ENCODE measurements at regions not wholly inside any gene's neighbourhood (a gene's known extent, or its start where the extent isn't known, plus 50 kb on each side); places are given as distances from the start of the nearest gene placed in this dataset.

DNA sequence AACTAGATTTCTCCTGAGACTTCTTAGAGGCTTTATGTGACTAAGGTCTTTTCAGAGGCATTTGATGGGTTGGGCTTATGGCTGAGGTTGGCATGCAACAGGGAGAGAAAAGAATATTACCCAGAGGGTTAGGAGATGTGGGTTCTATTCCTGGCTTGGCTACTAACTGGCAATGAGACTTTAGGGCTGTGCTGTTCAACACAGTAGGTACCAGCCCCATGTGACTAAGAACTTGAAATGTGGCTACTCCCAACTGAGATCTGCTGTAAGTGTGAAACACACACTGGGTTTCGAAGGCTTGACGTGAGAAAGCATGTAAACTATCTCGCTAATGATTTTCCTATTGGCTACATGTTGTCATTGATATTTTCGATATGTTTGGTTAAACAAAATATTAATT, 324.9 kb upstream of the SLC14A2 start:
- Histone ChIP-seq H3K36me3 (no peaks in the 10 kb centered on the region), H3K9me3 (no peaks in the 10 kb centered on the region), H3K4me1 (no peaks in the 10 kb centered on the region), H3K4me3 (no peak overlapping the region), H3K27ac (no peak overlapping the region), H3K27me3 (no peaks in the 10 kb centered on the region)
- WGBS (ENCODE audit: insufficient coverage, low coverage, low lambda C conversion rate, missing lambda C conversion rate): 79% methylated on average over 4 of the region's 4 CpGs
- ATAC-seq: no peak
- DNase-seq: no peak
- TF ChIP-seq POLR2A (IDR thresholded peaks at IDR 0.05): no peak
- TF ChIP-seq CTCF (IDR thresholded peaks at IDR 0.05): no peak
- intact Hi-C loops (cut with DNase I): no loop called here

GRCh38 chr18:45291621-45292615, 323.4 kb upstream of the SLC14A2 start:
- Histone ChIP-seq H3K9me3 (no peaks in the 10 kb centered on the region), H3K36me3 (no peaks in the 10 kb centered on the region), H3K4me1 (no peaks in the 10 kb centered on the region), H3K4me3 (no peak overlapping the region), H3K27me3 (no peaks in the 10 kb centered on the region), H3K27ac (no peak overlapping the region)
- 70% methylated on average over 17 of the region's 17 CpGs for WGBS (ENCODE audit: insufficient coverage, low coverage, low lambda C conversion rate, missing lambda C conversion rate)
- TF ChIP-seq POLR2A (IDR thresholded peaks at IDR 0.05) (no peak), CTCF (IDR thresholded peaks at IDR 0.05) (no peak)
- intact Hi-C loops (cut with DNase I): no loop called here
- ATAC-seq (no peak), DNase-seq (no peak)

GRCh38 chr18:45295388-45295787, 319.9 kb upstream of the SLC14A2 start:
- Histone ChIP-seq H3K27ac (no peak overlapping the region), H3K9me3 (no peaks in the 10 kb centered on the region), H3K27me3 (no peaks in the 10 kb centered on the region), H3K4me3 (no peak overlapping the region), H3K36me3 (no peaks in the 10 kb centered on the region), H3K4me1 (no peaks in the 10 kb centered on the region)
- no peak for ATAC-seq
- no peak for DNase-seq
- TF ChIP-seq CTCF (IDR thresholded peaks at IDR 0.05): no peak
- TF ChIP-seq POLR2A (IDR thresholded peaks at IDR 0.05): no peak
- intact Hi-C loops (cut with DNase I): no loop called here
- 76% methylated on average over 5 of the region's 6 CpGs for WGBS (ENCODE audit: insufficient coverage, low coverage, low lambda C conversion rate, missing lambda C conversion rate)

GRCh38 chr18:45298986-45299385, 316.3 kb upstream of the SLC14A2 start:
- WGBS (ENCODE audit: insufficient coverage, low coverage, low lambda C conversion rate, missing lambda C conversion rate): 71% methylated on average over 3 of the region's 3 CpGs
- H3K4me1 ChIP-seq: no peaks in the 10 kb centered on the region
- no peaks in the 10 kb centered on the region for H3K27me3 ChIP-seq
- intact Hi-C loops (cut with DNase I): no loop called here
- ATAC-seq: no peak
- TF ChIP-seq CTCF (IDR thresholded peaks at IDR 0.05): no peak
- TF ChIP-seq POLR2A (IDR thresholded peaks at IDR 0.05): no peak
- no peak overlapping the region for H3K27ac ChIP-seq
- no peak overlapping the region for H3K4me3 ChIP-seq
- no peak for DNase-seq
- H3K36me3 ChIP-seq: no peaks in the 10 kb centered on the region
- H3K9me3 ChIP-seq: no peaks in the 10 kb centered on the region

All from right lobe of liver (tissue), 6 donors.